OCI-LY1 (cell line): ENCODE measurements at regions not wholly inside any gene's neighbourhood (a gene's known extent, or its start where the extent isn't known, plus 50 kb on each side); places are given as distances from the start of the nearest gene placed in this dataset.

Source experiments
- H2AFZ ChIP-seq: fragments of 200-600 bp; sonication (generic), shearing (Covaris generic); 2 replicates; pipeline ENCODE4 v1.6.0; 2014; ENCODE audit warnings: antibody characterized with exemption, mild to moderate bottlenecking, low read length
- H3F3A ChIP-seq: fragments of 200-600 bp; sonication (generic), shearing (Covaris generic); 2 replicates; pipeline ENCODE4 v1.6.0; 2014; ENCODE audit warnings: mild to moderate bottlenecking, antibody characterized with exemption, low read length, moderate library complexity; ENCODE audit not compliant: insufficient read depth
- H3K27ac ChIP-seq: fragments of 200-600 bp; sonication (generic); 2 replicates; pipeline ENCODE4 v1.5.1; 2014; ENCODE audit warnings: low read length, mixed run types, mild to moderate bottlenecking, low read depth; ENCODE audit not compliant: poor library complexity, severe bottlenecking
- H3K27me3 ChIP-seq: fragments of 200-600 bp; sonication (generic); 2 replicates; pipeline ENCODE4 v1.6.0; 2014; ENCODE audit warnings: antibody characterized with exemption, mild to moderate bottlenecking, low read length, moderate library complexity; ENCODE audit not compliant: insufficient read depth
- H3K36me3 ChIP-seq: fragments of 200-600 bp; sonication (generic); 2 replicates; pipeline ENCODE4 v1.6.1; 2014; ENCODE audit warnings: mild to moderate bottlenecking, antibody characterized with exemption, low read length, moderate library complexity, mixed read lengths; ENCODE audit not compliant: insufficient read depth
- H3K4me1 ChIP-seq: fragments of 200-600 bp; sonication (generic); 2 replicates; pipeline ENCODE4 v1.5.1; 2014; ENCODE audit warnings: mild to moderate bottlenecking, low read length, moderate library complexity; ENCODE audit not compliant: insufficient read depth, severe bottlenecking
- H3K4me2 ChIP-seq: fragments of 200-600 bp; sonication (generic), shearing (Covaris generic); 2 replicates; pipeline ENCODE4 v1.6.1; 2014; ENCODE audit warnings: low read length
- H3K4me3 ChIP-seq: fragments of 200-600 bp; sonication (generic); 2 replicates; pipeline ENCODE4 v1.5.1; 2014; ENCODE audit warnings: low read length, low read depth, mild to moderate bottlenecking, mixed read lengths; ENCODE audit not compliant: poor library complexity, severe bottlenecking
- H3K79me2 ChIP-seq: fragments of 200-600 bp; shearing (Covaris generic); 2 replicates; pipeline ENCODE4 v1.6.1; 2016; ENCODE audit warnings: mixed run types, low read length, mixed read lengths; ENCODE audit not compliant: insufficient read depth
- H3K9ac ChIP-seq: fragments of 200-600 bp; sonication (generic), shearing (Covaris generic); 2 replicates; pipeline ENCODE4 v1.6.1; 2014; ENCODE audit warnings: mild to moderate bottlenecking, low read length, mixed read lengths
- H3K9me2 ChIP-seq: fragments of 200-600 bp; sonication (generic), shearing (Covaris generic); 2 replicates; pipeline ENCODE4 v1.6.1; 2014; ENCODE audit warnings: low read depth, mild to moderate bottlenecking, low read length, mixed read lengths
- H3K9me3 ChIP-seq: fragments of 200-600 bp; shearing (Covaris generic); 2 replicates; pipeline ENCODE4 v1.6.1; 2014; ENCODE audit warnings: low read length, mixed read lengths
- H4K20me1 ChIP-seq: fragments of 200-600 bp; sonication (generic), shearing (Covaris generic); 2 replicates; pipeline ENCODE4 v1.6.0; 2016; ENCODE audit warnings: mild to moderate bottlenecking, low read length; ENCODE audit not compliant: insufficient read depth
- CTCF ChIP-seq: fragments of 200-600 bp; sonication (generic), shearing (Covaris generic); IDR thresholded peaks from 2 replicates; pipeline ENCODE4 v1.5.1; 2017; ENCODE audit warnings: mild to moderate bottlenecking, antibody characterized with exemption, low read length, moderate library complexity, mixed read lengths
- EZH2 ChIP-seq: fragments of 200-600 bp; sonication (generic), shearing (Covaris generic); IDR thresholded peaks from 2 replicates; pipeline ENCODE4 v1.8.0; 2017; ENCODE audit warnings: borderline replicate concordance, mixed run types, mild to moderate bottlenecking, antibody characterized with exemption, low read length, moderate library complexity, mixed read lengths

DNA sequence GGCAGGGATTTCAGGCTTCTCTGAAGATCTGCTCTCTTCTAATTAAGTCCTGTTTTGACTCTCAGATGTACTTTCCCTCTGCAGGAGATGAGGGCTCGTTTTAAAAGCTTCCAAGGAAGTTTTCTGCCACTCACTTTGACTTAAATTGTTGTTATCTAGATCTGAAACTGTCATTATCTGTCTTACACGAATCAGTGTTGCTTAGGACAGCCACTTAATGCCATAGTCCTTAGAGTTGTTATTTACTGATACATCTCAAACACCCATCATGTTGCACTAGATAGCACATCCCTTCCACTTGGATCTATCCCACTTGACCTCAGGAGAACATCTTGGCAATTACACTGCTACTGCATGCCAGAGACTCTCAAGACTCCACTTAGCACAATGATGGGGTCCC, 86.9 kb upstream of the FAT3 start:
- Histone ChIP-seq H2AFZ (no peak overlapping the region), H3K9ac (no peak overlapping the region), H3K27me3 (no peaks in the 10 kb centered on the region), H3K4me3 (no peak overlapping the region), H3K4me2 (no peak overlapping the region), H3F3A (no peaks in the 10 kb centered on the region), H3K4me1 (no peaks in the 10 kb centered on the region), H3K79me2 (no peaks in the 10 kb centered on the region), H3K36me3 (no peaks in the 10 kb centered on the region), H3K9me3 (no peaks in the 10 kb centered on the region), H4K20me1 (no peaks in the 10 kb centered on the region), H3K9me2 (no peaks in the 10 kb centered on the region), H3K27ac (no peak overlapping the region)
- TF ChIP-seq EZH2: no peak
- TF ChIP-seq CTCF: no peak

DNA sequence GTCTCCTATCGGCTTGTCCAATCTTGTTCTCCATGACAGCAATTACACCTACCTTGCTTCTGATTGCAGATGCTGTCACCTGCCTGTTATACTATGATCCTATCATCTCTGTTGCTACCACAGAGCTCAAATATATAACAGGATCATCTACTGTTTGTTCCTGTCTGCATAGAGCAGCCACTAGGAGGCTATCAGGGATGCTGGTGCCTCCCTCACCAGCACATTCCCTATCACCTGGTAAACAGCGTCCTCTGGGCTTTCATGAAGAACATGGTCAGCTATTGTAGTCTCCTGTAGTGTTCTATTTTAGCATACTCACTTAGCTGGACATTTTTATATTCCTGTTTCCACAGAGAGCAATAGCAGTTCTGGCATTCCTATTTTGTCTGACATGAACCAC, 87.8 kb upstream of the FAT3 start:
- Histone ChIP-seq H4K20me1 (no peaks in the 10 kb centered on the region), H3K27me3 (no peaks in the 10 kb centered on the region), H3K27ac (no peak overlapping the region), H3K4me1 (no peaks in the 10 kb centered on the region), H3K9me2 (no peaks in the 10 kb centered on the region), H3F3A (no peaks in the 10 kb centered on the region), H3K4me2 (no peak overlapping the region), H3K4me3 (no peak overlapping the region), H3K9me3 (no peaks in the 10 kb centered on the region), H3K36me3 (no peaks in the 10 kb centered on the region), H2AFZ (no peak overlapping the region), H3K79me2 (no peaks in the 10 kb centered on the region), H3K9ac (no peak overlapping the region)
- TF ChIP-seq CTCF (no peak), EZH2 (no peak)

- Histone ChIP-seq H3K4me3 (no peak overlapping the region), H3K79me2 (no peaks in the 10 kb centered on the region), H3F3A (no peaks in the 10 kb centered on the region), H3K9me2 (no peaks in the 10 kb centered on the region), H3K27ac (no peak overlapping the region), H4K20me1 (no peaks in the 10 kb centered on the region), H3K9ac (no peak overlapping the region), H2AFZ (no peak overlapping the region), H3K36me3 (no peaks in the 10 kb centered on the region), H3K4me2 (no peak overlapping the region), H3K9me3 (no peaks in the 10 kb centered on the region), H3K4me1 (no peaks in the 10 kb centered on the region), H3K27me3 (no peaks in the 10 kb centered on the region)
- no peak for TF ChIP-seq CTCF
- TF ChIP-seq EZH2: no peak
These were observed 93.2 kb upstream of the FAT3 start for GRCh38 chr11:92131289-92131865.
